HG03571 (cell line): ENCODE measurements at regions not wholly inside any gene's neighbourhood (a gene's known extent, or its start where the extent isn't known, plus 50 kb on each side); places are given as distances from the start of the nearest gene placed in this dataset.
"Not testable (repeated sequence)": the region's sequence is repeated elsewhere in the genome, so short reads cannot be mapped to it uniquely, and the experiment has no call there.

Experiments
- ATAC-seq: cut with Tn5 transposase; IDR thresholded peaks from one replicate; pipeline ENCODE4 v1.9.1; 2021; ENCODE audit not compliant: unreplicated experiment

GRCh38 chr10:71081229-71081560 lies 131.2 kb upstream of the UNC5B start:
- no peak for ATAC-seq

DNA sequence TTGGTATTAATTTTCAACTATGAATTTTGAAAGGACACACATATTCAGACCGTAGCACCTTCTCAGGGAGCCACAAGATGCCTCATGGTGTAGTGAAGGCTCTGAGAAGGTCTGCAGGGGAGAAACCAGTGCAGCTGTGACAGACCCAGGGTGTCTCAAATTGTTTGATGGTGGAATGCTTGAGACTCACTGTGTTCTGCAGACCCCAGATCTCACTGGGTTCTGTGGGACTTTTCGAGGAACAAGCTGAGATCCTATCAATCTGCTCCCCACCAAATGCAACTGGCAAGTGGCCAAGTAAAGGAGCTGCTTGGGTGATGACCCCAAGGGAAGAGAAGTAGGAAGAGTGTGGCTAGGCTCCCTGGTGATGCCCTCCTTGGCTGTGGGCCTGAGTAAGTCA lies 130.5 kb upstream of the UNC5B start:
- no peak for ATAC-seq

DNA sequence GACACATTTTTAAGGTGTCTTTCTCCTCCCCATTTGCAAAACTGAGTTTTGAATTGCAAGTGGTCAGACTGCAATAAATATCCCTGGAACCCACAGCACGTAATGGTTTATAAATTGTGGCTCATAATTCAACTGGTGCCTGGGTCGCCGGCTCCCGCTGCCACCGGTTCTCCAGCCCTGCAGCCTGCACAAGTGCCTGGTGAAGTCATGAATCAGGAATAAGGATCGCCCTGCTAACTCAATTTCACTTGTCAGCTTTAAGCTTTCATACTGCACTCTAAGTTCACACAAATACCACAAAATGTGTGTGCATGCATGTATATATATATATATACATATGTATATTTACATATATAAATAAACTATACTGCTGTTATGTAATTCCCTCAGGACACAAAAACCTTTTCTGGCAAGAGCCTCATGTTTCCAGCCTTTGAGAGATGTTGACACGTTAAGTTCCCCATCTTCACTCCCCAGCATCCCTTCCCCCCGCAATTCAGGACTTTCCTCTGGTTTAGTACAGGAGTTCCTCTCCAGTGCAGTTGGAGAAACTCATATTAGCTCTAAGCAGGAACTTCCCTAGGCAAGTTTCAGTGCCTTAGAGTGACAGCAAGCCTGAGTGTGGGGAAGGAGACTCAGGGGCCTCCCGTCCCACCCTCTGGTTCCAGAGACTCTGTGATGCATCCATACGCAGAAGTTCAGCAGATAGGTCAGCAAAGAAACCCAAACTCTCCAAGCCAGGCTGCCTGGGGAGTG lies 129.2 kb upstream of the UNC5B start:
- ATAC-seq: no peak

- no peak for ATAC-seq
Observed at GRCh38 chr10:71083716-71083975, 128.7 kb upstream of the UNC5B start.

DNA sequence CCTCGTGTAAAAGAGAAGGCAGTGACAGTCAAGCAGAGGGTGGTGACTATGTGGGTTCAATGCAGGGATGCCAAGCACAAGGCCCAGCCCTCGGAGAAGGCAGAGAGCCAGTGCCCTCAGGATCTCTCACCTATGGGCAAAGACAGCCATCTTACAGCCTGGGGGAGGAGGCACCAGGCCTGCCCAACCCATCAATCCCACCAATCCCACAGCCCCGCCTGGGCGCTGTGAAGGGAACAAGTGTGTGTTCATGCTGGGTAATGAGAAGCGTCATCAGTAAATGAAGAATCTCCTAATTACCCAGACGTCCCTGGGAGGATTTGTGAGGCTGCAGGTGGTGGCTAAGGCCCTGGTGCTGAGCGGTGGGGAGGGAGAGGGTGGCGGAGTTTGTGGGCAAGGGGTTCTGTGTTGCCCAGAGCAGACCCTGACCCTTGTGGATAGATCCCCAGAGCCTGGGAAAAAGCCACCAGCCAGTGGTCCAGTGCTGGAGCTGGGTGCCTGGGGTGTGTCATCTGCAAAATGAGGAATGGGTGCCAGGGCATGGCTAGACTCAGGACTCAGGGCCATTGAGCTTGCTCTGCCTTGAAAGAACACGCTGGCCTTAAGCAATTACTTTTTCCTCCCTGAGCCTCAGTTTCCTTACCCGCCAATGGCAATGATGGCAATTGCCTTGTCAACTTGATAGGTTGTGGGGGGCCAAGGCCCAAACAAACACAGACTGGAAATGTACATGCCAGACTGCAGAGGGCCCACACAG lies 128.1 kb upstream of the UNC5B start:
- ATAC-seq: no peak

GRCh38 chr10:71084818-71085126 lies 127.6 kb upstream of the UNC5B start:
- no peak for ATAC-seq

DNA sequence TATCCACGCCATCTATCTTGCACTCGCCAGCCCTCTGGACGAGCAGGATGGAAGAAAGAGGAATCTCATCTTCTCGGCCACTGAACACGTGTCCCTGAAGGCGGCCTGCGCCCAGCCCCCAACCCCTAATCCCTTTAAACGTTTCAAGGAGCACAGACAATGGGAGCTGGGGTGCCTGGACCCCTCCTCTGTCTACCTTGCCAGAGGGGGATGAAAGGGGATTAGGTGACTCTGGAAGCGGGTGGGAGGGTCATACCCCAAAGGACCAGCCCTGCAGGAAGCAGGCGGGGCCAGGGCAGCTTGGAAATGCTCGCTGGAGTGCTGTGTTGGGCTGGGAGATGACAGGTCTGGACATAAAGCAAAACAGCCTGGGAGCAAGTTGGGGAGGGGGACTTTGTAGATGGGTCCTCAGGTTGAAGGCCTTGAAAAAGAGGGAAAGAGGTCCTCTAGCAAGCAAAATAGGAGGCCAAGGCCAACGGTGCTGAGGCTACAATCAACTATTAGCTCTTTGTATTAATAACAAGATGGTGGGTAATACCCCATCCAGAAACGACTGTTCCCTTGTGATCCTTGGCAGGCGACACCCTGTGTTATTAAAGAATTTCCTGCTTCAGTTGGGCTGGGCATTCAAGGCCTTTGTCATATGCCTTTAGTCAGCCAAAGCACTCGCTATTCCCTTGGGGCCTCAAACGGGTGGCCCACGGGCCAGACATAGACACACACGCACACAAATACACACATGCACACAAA lies 126.5 kb upstream of the UNC5B start:
- ATAC-seq: no peak

DNA sequence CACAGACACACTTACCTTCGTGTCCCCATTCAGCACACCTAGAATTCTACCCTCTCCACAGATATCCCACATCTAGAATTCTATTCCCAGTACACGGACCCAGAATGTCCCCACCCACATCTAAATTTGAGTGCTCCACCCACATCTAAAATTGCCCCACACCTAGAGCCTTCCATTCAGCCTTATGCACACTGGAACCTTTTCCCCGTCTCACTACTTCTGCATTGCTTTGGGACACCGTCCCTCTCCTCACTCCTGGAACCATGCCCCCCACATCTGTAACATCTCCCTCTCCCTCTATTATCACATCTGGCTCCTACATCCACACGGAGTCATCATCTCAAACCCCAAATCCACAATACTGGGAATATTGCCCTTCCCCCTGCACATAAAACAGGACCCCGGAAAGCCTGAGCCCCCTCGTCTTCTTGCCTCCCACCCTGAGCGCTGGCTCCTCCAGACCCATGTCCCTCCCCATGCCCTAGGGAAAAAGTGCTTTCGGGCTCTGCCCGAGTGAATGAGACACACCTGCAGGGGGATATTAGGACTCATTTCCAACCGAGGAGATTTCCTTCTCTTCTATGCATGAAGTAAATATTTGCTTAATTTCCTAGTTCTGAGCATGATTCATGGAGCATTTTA lies 125.8 kb upstream of the UNC5B start:
- no peak for ATAC-seq

DNA sequence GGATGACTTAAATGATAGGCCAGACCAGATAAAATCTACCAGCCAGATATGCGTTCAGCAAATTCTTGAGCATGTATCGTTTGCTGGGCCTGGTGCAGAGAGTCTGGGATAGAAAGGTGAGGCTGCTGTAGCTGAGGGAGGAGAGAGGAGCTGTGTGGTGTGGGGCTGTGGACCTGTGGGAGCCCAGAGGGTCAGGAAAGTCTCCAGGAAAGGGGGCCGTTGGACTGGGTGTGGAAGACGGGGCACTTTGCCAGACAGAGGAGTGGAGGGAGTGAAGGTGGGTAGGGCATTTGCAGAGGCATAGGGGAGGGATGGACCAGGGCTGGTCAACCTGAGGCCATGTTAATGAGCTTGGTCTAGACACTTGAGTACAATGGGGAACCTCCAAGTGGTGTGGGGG lies 124.7 kb upstream of the UNC5B start:
- no peak for ATAC-seq

- no peak for ATAC-seq
Observed at GRCh38 chr10:71088054-71088453, 124.3 kb upstream of the UNC5B start.

GRCh38 chr10:71088578-71088977 lies 123.8 kb upstream of the UNC5B start:
- not testable (repeated sequence) for ATAC-seq

- no peak for ATAC-seq
Observed at GRCh38 chr10:71089162-71089561, 123.2 kb upstream of the UNC5B start.

GRCh38 chr10:71090330-71090729 lies 122.0 kb upstream of the UNC5B start:
- no peak for ATAC-seq

GRCh38 chr10:71090801-71091200 lies 121.6 kb upstream of the UNC5B start:
- no peak for ATAC-seq

DNA sequence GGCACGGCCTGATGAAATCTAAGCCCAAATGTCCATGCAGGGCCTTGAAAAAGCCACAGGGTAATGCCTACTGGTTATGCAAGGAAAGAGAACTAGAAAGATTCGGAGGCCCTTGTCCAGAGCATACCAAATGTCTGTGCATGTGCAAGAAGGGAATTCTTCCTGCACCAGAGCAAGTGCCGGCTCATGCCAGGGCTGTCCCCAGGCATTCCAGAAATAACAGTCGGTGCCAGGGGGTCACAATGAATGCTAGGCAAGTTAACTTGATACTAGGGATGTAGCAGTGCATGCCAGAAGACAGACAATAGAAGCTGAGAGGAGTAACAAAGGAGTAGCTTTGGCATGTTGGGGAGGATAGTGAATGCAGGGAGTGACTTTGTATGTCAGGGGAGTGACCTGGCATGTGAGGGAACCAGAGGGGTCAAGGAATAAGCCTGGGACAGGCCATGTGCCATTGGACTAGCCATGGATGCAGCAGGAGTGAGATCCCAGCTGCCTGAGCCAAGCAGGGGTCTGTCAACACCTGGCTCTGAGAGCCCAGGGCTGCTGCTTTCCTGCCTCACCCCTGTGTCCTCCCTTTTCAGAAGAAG lies 119.5 kb upstream of the UNC5B start:
- no peak for ATAC-seq

GRCh38 chr10:71093531-71093930 lies 118.8 kb upstream of the UNC5B start:
- ATAC-seq: no peak

DNA sequence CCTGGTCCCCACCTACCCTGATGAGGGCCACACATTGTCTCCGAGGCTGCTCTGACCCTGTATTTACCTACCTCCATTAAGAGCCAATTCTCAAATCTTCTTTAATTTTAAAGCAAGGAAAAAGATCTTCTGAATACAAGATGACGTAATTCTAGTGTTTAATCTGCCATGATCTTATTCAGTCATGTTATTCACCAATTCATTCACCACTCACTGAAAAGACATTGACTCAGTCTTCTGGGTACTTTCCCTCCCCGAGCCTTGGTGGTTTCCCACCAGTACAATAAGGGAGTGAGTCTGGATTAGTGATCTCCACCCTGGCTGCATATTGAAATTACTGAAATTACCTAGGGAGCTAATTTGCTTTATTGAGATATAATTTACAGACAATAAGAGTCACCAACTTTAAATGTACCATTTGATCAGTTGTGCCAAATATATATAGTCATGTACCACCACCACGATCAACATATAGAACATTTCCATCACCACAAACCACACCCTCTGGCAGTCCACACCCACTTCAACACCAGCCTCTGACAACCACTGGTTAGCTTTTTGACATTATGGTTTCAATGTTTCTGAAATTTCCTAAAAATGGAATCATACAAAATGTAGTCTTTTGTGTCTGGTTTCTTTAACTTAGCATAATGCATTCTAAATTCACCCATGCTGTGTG lies 117.5 kb upstream of the UNC5B start:
- no peak for ATAC-seq

DNA sequence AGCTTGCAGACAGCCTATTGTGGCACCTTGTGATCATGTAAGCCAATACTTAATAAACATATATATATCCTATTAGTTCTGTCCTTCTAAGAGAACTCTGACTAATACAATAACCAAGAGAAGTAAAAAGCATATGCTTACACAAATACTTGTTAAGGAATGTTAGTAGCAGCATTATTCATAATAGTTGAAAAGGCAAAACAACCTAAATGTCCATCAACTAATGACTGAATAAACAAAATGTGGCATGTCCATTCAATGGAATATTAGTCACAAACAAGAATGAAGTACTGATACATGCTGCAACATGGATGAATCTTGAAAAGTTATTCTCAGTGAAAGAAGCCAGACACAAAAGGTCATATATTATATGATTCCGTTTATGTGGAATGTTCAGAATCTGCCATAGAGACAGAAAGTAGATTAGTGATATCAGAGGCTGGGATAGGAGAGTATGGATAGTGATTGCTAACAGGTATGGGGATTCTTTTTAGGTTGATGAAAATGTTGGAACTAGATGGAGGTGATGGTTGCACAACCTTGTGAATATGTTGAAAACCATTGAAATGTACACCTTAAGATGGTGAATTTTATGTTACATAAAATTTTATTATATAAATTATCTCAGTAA lies 112.5 kb upstream of the UNC5B start:
- ATAC-seq: no peak

- no peak for ATAC-seq
Observed at GRCh38 chr10:71103961-71104360, 108.4 kb upstream of the UNC5B start.

GRCh38 chr10:71106151-71106550 lies 106.2 kb upstream of the UNC5B start:
- not testable (repeated sequence) for ATAC-seq

GRCh38 chr10:71107117-71107516 lies 105.3 kb upstream of the UNC5B start:
- not testable (repeated sequence) for ATAC-seq
